ENCODE measurements at regions not wholly inside any gene's neighbourhood (a gene's known extent, or its start where the extent isn't known, plus 50 kb on each side); places are given as distances from the start of the nearest gene placed in this dataset.

DNA sequence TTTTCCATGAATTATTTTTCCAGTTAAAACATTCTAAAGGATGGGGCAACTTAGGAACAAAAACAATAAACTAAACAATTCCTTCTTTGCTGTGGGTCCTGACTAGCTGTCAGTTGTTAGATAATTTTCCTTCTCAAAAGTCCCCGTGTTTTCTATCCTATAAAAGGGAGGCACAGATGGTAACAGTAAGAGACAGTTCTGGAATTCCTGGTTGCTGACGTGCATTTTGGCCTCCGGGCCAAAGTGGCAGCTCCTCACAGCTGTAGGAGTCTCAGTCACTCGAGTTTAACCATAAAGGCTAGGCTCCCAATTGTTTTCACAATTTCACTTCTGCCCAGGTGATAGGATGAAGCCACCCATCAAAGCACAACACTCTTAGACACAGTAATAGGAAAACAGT lies 77.0 kb upstream of the ZNF423 start:
- POLR2A ChIA-PET: no interaction called here
- no peak for DNase-seq (ENCODE audit: extremely low spot score)
- CTCF ChIA-PET: interaction anchor here (1.1 kb wide), 1 partner anchor 25 kb away, joined by 4 read pairs; no protein-coding TSS in a partner anchor
- TF ChIP-seq FOXA1 (IDR thresholded peaks at IDR 0.05): no peak
- no peak for TF ChIP-seq L3MBTL2 (conservative IDR thresholded peaks at IDR 0.05)
- TF ChIP-seq CTBP1 (IDR thresholded peaks at IDR 0.05; ENCODE audit: borderline replicate concordance): no peak
- no peak for TF ChIP-seq NFRKB (IDR thresholded peaks at IDR 0.05)
- no peak for TF ChIP-seq FOXK2 (IDR thresholded peaks at IDR 0.05)
- TF ChIP-seq LEF1 (IDR thresholded peaks at IDR 0.05; ENCODE audit: borderline replicate concordance): no peak
- no peak for TF ChIP-seq TARDBP (IDR thresholded peaks at IDR 0.05)
- TF ChIP-seq SUZ12 (IDR thresholded peaks at IDR 0.05): no peak
- no peak for TF ChIP-seq ARNT (IDR thresholded peaks at IDR 0.05)
- TF ChIP-seq PKNOX1 (IDR thresholded peaks at IDR 0.05): no peak
- TF ChIP-seq ELF4 (IDR thresholded peaks at IDR 0.05): no peak
- no peak for TF ChIP-seq FOXM1 (IDR thresholded peaks at IDR 0.05; ENCODE audit: borderline replicate concordance)
- TF ChIP-seq HDGF (IDR thresholded peaks at IDR 0.05; ENCODE audit: borderline replicate concordance): no peak
- TF ChIP-seq BHLHE40 (IDR thresholded peaks at IDR 0.05; ENCODE audit: borderline replicate concordance): no peak

DNA sequence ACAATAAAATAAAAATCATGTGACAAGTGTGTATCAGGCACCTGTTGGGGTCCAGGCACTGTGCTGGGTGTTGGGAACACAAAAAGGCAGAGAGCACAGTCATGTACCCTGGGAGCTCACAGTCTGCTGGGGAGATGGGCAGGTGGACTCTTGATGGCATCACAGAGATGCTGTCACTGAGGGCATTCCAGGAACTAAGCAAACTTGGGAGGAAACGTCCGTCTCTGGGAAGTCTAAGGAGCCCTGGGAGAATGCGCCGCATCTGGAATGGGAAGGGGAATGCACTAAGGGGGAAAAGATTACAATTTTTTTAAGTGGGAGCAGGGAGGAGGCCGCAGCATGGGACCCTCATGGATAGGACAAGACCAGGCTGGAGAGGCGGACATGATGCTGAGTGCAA lies 80.9 kb upstream of the ZNF423 start:
- POLR2A ChIA-PET: no interaction called here
- no peak for TF ChIP-seq TARDBP (IDR thresholded peaks at IDR 0.05)
- TF ChIP-seq L3MBTL2 (conservative IDR thresholded peaks at IDR 0.05): no peak
- no peak for TF ChIP-seq BHLHE40 (IDR thresholded peaks at IDR 0.05; ENCODE audit: borderline replicate concordance)
- no peak for TF ChIP-seq FOXA1 (IDR thresholded peaks at IDR 0.05)
- no peak for TF ChIP-seq NFRKB (IDR thresholded peaks at IDR 0.05)
- TF ChIP-seq CTBP1 (IDR thresholded peaks at IDR 0.05; ENCODE audit: borderline replicate concordance): no peak
- no peak for TF ChIP-seq FOXK2 (IDR thresholded peaks at IDR 0.05)
- TF ChIP-seq SP1 (IDR thresholded peaks at IDR 0.05): no peak
- TF ChIP-seq PKNOX1 (IDR thresholded peaks at IDR 0.05): no peak
- no peak for TF ChIP-seq FOXM1 (IDR thresholded peaks at IDR 0.05; ENCODE audit: borderline replicate concordance)
- no peak for TF ChIP-seq LEF1 (IDR thresholded peaks at IDR 0.05; ENCODE audit: borderline replicate concordance)
- TF ChIP-seq HDGF (IDR thresholded peaks at IDR 0.05; ENCODE audit: borderline replicate concordance): no peak
- TF ChIP-seq ARNT (IDR thresholded peaks at IDR 0.05): no peak
- TF ChIP-seq ZNF384 (IDR thresholded peaks at IDR 0.05): no peak
- TF ChIP-seq SUZ12 (IDR thresholded peaks at IDR 0.05): no peak
- TF ChIP-seq ELF4 (IDR thresholded peaks at IDR 0.05): no peak
- CTCF ChIA-PET: no interaction called here
- no peak for DNase-seq (ENCODE audit: extremely low spot score)

- ChIA-PET POLR2A (no interaction called here), CTCF (no interaction called here)
- TF ChIP-seq BHLHE40 (IDR thresholded peaks at IDR 0.05; ENCODE audit: borderline replicate concordance) (no peak), FOXK2 (IDR thresholded peaks at IDR 0.05) (no peak), LEF1 (IDR thresholded peaks at IDR 0.05; ENCODE audit: borderline replicate concordance) (no peak), PKNOX1 (IDR thresholded peaks at IDR 0.05) (no peak), ELF4 (IDR thresholded peaks at IDR 0.05) (no peak), ARNT (IDR thresholded peaks at IDR 0.05) (no peak), FOXM1 (IDR thresholded peaks at IDR 0.05; ENCODE audit: borderline replicate concordance) (no peak), L3MBTL2 (conservative IDR thresholded peaks at IDR 0.05) (no peak), SUZ12 (IDR thresholded peaks at IDR 0.05) (no peak), HDGF (IDR thresholded peaks at IDR 0.05; ENCODE audit: borderline replicate concordance) (no peak), SP1 (IDR thresholded peaks at IDR 0.05) (no peak), NFRKB (IDR thresholded peaks at IDR 0.05) (no peak)
- no peak for DNase-seq (ENCODE audit: extremely low spot score)
Observed at GRCh38 chr16:49937886-49938285, 82.0 kb upstream of the ZNF423 start.

GRCh38 chr16:49939495-49939894 lies 83.6 kb upstream of the ZNF423 start:
- TF ChIP-seq HDGF (IDR thresholded peaks at IDR 0.05; ENCODE audit: borderline replicate concordance) (no peak), PKNOX1 (IDR thresholded peaks at IDR 0.05) (no peak), FOXK2 (IDR thresholded peaks at IDR 0.05) (no peak), FOXM1 (IDR thresholded peaks at IDR 0.05; ENCODE audit: borderline replicate concordance) (no peak), LEF1 (IDR thresholded peaks at IDR 0.05; ENCODE audit: borderline replicate concordance) (no peak), NFRKB (IDR thresholded peaks at IDR 0.05) (no peak), TARDBP (IDR thresholded peaks at IDR 0.05) (no peak), ELF4 (IDR thresholded peaks at IDR 0.05) (no peak), ARNT (IDR thresholded peaks at IDR 0.05) (no peak), BHLHE40 (IDR thresholded peaks at IDR 0.05; ENCODE audit: borderline replicate concordance) (no peak), FOXA1 (IDR thresholded peaks at IDR 0.05) (no peak), CTBP1 (IDR thresholded peaks at IDR 0.05; ENCODE audit: borderline replicate concordance) (no peak)
- ChIA-PET CTCF (no interaction called here), POLR2A (no interaction called here)
- no peak for DNase-seq (ENCODE audit: extremely low spot score)

DNA sequence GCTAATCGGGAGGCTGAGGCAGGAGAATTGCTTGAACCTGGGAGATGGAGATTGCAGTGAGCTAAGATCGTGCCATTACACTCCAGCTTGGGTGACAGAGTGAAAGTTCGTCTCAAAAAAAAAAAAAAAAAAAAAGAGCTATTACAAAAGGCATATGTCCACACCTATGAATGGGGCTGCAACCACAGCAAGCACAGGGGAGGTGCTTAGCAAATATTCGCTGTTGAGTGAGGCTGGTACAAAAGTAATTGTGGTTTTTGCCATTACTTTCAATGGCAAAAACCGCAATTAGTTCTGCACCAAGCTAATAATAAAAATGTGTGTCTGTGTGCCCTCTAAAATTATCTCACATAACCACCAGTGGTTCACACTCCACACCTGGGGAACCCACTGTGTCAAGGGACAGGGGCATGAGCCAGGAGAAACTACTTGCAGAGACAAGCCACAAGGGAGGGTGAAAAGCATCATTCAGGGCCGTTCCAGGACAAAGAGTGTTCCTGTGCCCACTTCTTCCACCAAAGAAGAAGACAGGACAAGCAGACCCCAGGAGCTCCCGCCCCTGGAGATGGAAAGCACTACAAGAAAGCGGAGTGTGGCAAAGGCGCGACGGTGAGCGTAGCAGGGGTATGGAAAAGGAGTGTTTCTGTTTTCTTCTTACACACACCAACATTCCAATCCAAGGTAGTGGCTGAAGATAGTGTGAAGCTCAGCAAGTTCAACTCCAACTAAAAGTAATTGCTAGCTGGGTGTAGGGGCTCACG lies 84.4 kb upstream of the CNEP1R1 start:
- no peak for TF ChIP-seq HDGF (IDR thresholded peaks at IDR 0.05; ENCODE audit: borderline replicate concordance)
- TF ChIP-seq LEF1 (IDR thresholded peaks at IDR 0.05; ENCODE audit: borderline replicate concordance): no peak
- no peak for TF ChIP-seq PKNOX1 (IDR thresholded peaks at IDR 0.05)
- TF ChIP-seq TARDBP (IDR thresholded peaks at IDR 0.05): no peak
- no peak for TF ChIP-seq NFRKB (IDR thresholded peaks at IDR 0.05)
- TF ChIP-seq FOXK2 (IDR thresholded peaks at IDR 0.05): no peak
- no peak for TF ChIP-seq ZNF384 (IDR thresholded peaks at IDR 0.05)
- no peak for TF ChIP-seq SP1 (IDR thresholded peaks at IDR 0.05)
- no peak for TF ChIP-seq FOXM1 (IDR thresholded peaks at IDR 0.05; ENCODE audit: borderline replicate concordance)
- no peak for TF ChIP-seq ARNT (IDR thresholded peaks at IDR 0.05)
- no peak for TF ChIP-seq CTBP1 (IDR thresholded peaks at IDR 0.05; ENCODE audit: borderline replicate concordance)
- TF ChIP-seq ELF4 (IDR thresholded peaks at IDR 0.05): no peak
- ChIA-PET POLR2A (no interaction called here), CTCF (interaction anchor here (0.8 kb wide), 1 partner anchor 490 kb away, joined by 3 read pairs; no protein-coding TSS in a partner anchor)
- DNase-seq (ENCODE audit: extremely low spot score): no peak

Measured in HEK293T (cell line).